WTC11 (cell line): ENCODE measurements at regions not wholly inside any gene's neighbourhood (a gene's known extent, or its start where the extent isn't known, plus 50 kb on each side); places are given as distances from the start of the nearest gene placed in this dataset.
A peak's percentile ranks its signal among the peaks of the same experiment; 100 is the strongest.

Source experiments
- ATAC-seq: fragments of 200-7000 bp; cut with Tn5 transposase; 2 replicates; pipeline ENCODE4 v1.10.0; 2021; ENCODE audit warnings: mild to moderate bottlenecking, moderate library complexity
- CTCF ChIA-PET: fragments of 300-600 bp; sonication (Branson Sonifier 250); formaldehyde crosslinking; loops from one replicate; lab custom pipeline; 2021; ENCODE audit warnings: antibody characterized with exemption; lab: Charles Lee
- POLR2A ChIA-PET: fragments of 350-600 bp; sonication (Branson Sonifier 250); formaldehyde crosslinking; loops from one replicate; lab custom pipeline; 2021; ENCODE audit warnings: antibody characterized with exemption; lab: Charles Lee
- DNase-seq: peaks from one replicate; pipeline ENCODE4 v3.0.0; 2021; ENCODE audit warnings: low spot score
- H3K27ac Mint-ChIP-seq: 2 replicates; pipeline ENCODE4 v1.8.0; 2021; ENCODE audit warnings: mixed read lengths
- H3K27me3 Mint-ChIP-seq: 2 replicates; pipeline ENCODE4 v1.8.0; 2021; ENCODE audit warnings: low read depth, mild to moderate bottlenecking, moderate library complexity, mixed read lengths
- H3K36me3 Mint-ChIP-seq: 2 replicates; pipeline ENCODE4 v1.8.0; 2021; ENCODE audit warnings: mixed read lengths
- H3K4me1 Mint-ChIP-seq: 2 replicates; pipeline ENCODE4 v1.8.0; 2022; ENCODE audit warnings: mixed read lengths
- H3K4me3 Mint-ChIP-seq: 2 replicates; pipeline ENCODE4 v1.8.0; 2021; ENCODE audit warnings: mild to moderate bottlenecking, moderate library complexity, mixed read lengths
- H3K9me3 Mint-ChIP-seq: 2 replicates; pipeline ENCODE4 v1.8.0; 2021; ENCODE audit warnings: mixed read lengths
- AR ChIP-seq: fragments of 250-450 bp; sonication (Bioruptor Pico); IDR thresholded peaks from 2 replicates; pipeline ENCODE4 v1.9.0; 2021; ENCODE audit warnings: mild to moderate bottlenecking
- ARID4B ChIP-seq: sonication (generic); formaldehyde crosslinking; IDR thresholded peaks from 2 replicates; pipeline ENCODE4 v1.8.0; 2023; ENCODE audit warnings: missing genetic modification reagents, mild to moderate bottlenecking, borderline replicate concordance
- ELF4 ChIP-seq: sonication (generic); formaldehyde crosslinking; IDR thresholded peaks from 2 replicates; pipeline ENCODE4 v1.8.1; 2022; ENCODE audit warnings: low read depth, mild to moderate bottlenecking, moderate library complexity, missing genetic modification reagents
- EMX1 ChIP-seq: fragments of 250-450 bp; sonication (Bioruptor Pico); IDR thresholded peaks from 2 replicates; pipeline ENCODE4 v1.8.0; 2021; ENCODE audit warnings: mild to moderate bottlenecking
- ETV6 ChIP-seq: sonication (generic); formaldehyde crosslinking; IDR thresholded peaks from 2 replicates; pipeline ENCODE4 v1.8.1; 2022; ENCODE audit warnings: mild to moderate bottlenecking, missing genetic modification reagents
- FOXJ3 ChIP-seq: sonication (generic); formaldehyde crosslinking; IDR thresholded peaks from 2 replicates; pipeline ENCODE4 v1.9.0; 2021; ENCODE audit warnings: missing genetic modification reagents, mild to moderate bottlenecking, borderline replicate concordance
- GTF2I ChIP-seq: fragments of 250-450 bp; sonication (Bioruptor Pico); conservative IDR thresholded peaks from 2 replicates; pipeline ENCODE4 v1.4.0; 2021; ENCODE audit warnings: mild to moderate bottlenecking
- HMGA2 ChIP-seq: fragments of 250-450 bp; sonication (Bioruptor Pico); IDR thresholded peaks from 2 replicates; pipeline ENCODE4 v1.4.0; 2021; ENCODE audit warnings: mild to moderate bottlenecking, moderate library complexity
- MLX ChIP-seq: sonication (generic); formaldehyde crosslinking; IDR thresholded peaks from 2 replicates; pipeline ENCODE4 v1.8.1; 2023; ENCODE audit warnings: mild to moderate bottlenecking, missing genetic modification reagents, moderate library complexity
- NFATC4 ChIP-seq: fragments of 250-450 bp; sonication (Bioruptor Pico); IDR thresholded peaks from 2 replicates; pipeline ENCODE4 v1.9.0; 2021; ENCODE audit warnings: mild to moderate bottlenecking
- NFYB ChIP-seq: sonication (generic); formaldehyde crosslinking; conservative IDR thresholded peaks from 2 replicates; pipeline ENCODE4 v1.8.0; 2022; ENCODE audit warnings: low read depth, missing genetic modification reagents
- PRRX2 ChIP-seq: fragments of 250-450 bp; sonication (Bioruptor Pico); IDR thresholded peaks from 2 replicates; pipeline ENCODE4 v1.8.0; 2021; ENCODE audit warnings: mild to moderate bottlenecking
- RELA ChIP-seq: sonication (generic); formaldehyde crosslinking; IDR thresholded peaks from 2 replicates; pipeline ENCODE4 v1.8.1; 2022; ENCODE audit warnings: missing genetic modification reagents, mild to moderate bottlenecking, borderline replicate concordance
- ZNF121 ChIP-seq: sonication (generic); formaldehyde crosslinking; IDR thresholded peaks from 2 replicates; pipeline ENCODE4 v1.8.0; 2023; ENCODE audit warnings: missing genetic modification reagents
- ZNF317 ChIP-seq: sonication (generic); formaldehyde crosslinking; IDR thresholded peaks from 2 replicates; pipeline ENCODE4 v1.8.1; 2023; ENCODE audit warnings: low read depth, mild to moderate bottlenecking, moderate library complexity, missing genetic modification reagents, borderline replicate concordance
- ZNF396 ChIP-seq: fragments of 250-450 bp; sonication (Bioruptor Pico); IDR thresholded peaks from 2 replicates; pipeline ENCODE4 v1.8.0; 2021; ENCODE audit warnings: mild to moderate bottlenecking, moderate library complexity, borderline replicate concordance
- ZNF423 ChIP-seq: fragments of 250-450 bp; sonication (Bioruptor Pico); IDR thresholded peaks from 2 replicates; pipeline ENCODE4 v2.1.2; 2022; ENCODE audit warnings: mild to moderate bottlenecking, moderate library complexity
- ZNF425 ChIP-seq: fragments of 250-450 bp; sonication (Bioruptor Pico); conservative IDR thresholded peaks from 2 replicates; pipeline ENCODE4 v1.9.0; 2021; ENCODE audit warnings: mild to moderate bottlenecking
- ZNF512 ChIP-seq: sonication (generic); formaldehyde crosslinking; IDR thresholded peaks from 2 replicates; pipeline ENCODE4 v1.8.1; 2022; ENCODE audit warnings: missing genetic modification reagents, borderline replicate concordance
- ZSCAN18 ChIP-seq: fragments of 250-450 bp; sonication (Bioruptor Pico); IDR thresholded peaks from 2 replicates; pipeline ENCODE4 v2.1.2; 2022; ENCODE audit warnings: mild to moderate bottlenecking, moderate library complexity

- TF ChIP-seq ZSCAN18 (CRISPR knock-in tag): no peak
- TF ChIP-seq PRRX2 (CRISPR knock-in tag): no peak
Measured at GRCh38 chr3:80770106-80771074, 991.1 kb downstream of the GBE1 start (continued).

GRCh38 chr3:80769683-80770082 lies 991.8 kb downstream of the GBE1 start:
- no peak for TF ChIP-seq ZNF121 (CRISPR knock-in tag)
- no peak for TF ChIP-seq ETV6 (CRISPR knock-in tag)
- TF ChIP-seq ZNF423: no peak
- no peak for TF ChIP-seq EMX1 (CRISPR knock-in tag)
- no peak for TF ChIP-seq ZNF396
- no peak for TF ChIP-seq AR (CRISPR knock-in tag)
- no peak for TF ChIP-seq ELF4
- no peak for TF ChIP-seq NFATC4 (CRISPR knock-in tag)
- TF ChIP-seq ZNF512: no peak
- TF ChIP-seq RELA: no peak
- TF ChIP-seq ZNF317 (CRISPR knock-in tag): no peak
- TF ChIP-seq MLX (CRISPR knock-in tag): no peak
- TF ChIP-seq NFYB (CRISPR knock-in tag): no peak
- peak; percentile 13 for DNase-seq
- H3K4me1 Mint-ChIP-seq: peaks cover 5% of the 10 kb centered on the region; the same call in 1 of the 2 replicates
- H3K27ac Mint-ChIP-seq: no peak overlapping the region
- H3K9me3 Mint-ChIP-seq: no peaks in the 10 kb centered on the region; the same call in 1 of the 2 replicates
- ATAC-seq: peak; percentile 24
- H3K4me3 Mint-ChIP-seq: peak overlapping the region; percentile 36
- H3K36me3 Mint-ChIP-seq: no peaks in the 10 kb centered on the region
- ChIA-PET CTCF (no interaction called here), POLR2A (no interaction called here)
- no peaks in the 10 kb centered on the region for H3K27me3 Mint-ChIP-seq

- H3K4me3 Mint-ChIP-seq: no peak overlapping the region
- H3K4me1 Mint-ChIP-seq: peaks cover 5% of the 10 kb centered on the region; the same call in 1 of the 2 replicates
- POLR2A ChIA-PET: no interaction called here
- no peak for DNase-seq
- no peaks in the 10 kb centered on the region for H3K27me3 Mint-ChIP-seq
- CTCF ChIA-PET: no interaction called here
- peaks cover 7% of the 10 kb centered on the region for H3K9me3 Mint-ChIP-seq
- ATAC-seq: no peak
- H3K27ac Mint-ChIP-seq: no peak overlapping the region
- H3K36me3 Mint-ChIP-seq: no peaks in the 10 kb centered on the region
- no peak for TF ChIP-seq HMGA2
- no peak for TF ChIP-seq ZNF121 (CRISPR knock-in tag)
- no peak for TF ChIP-seq GTF2I (CRISPR knock-in tag)
- no peak for TF ChIP-seq ZNF425 (CRISPR knock-in tag)
- no peak for TF ChIP-seq NFATC4 (CRISPR knock-in tag)
- TF ChIP-seq FOXJ3: no peak
- no peak for TF ChIP-seq ARID4B (CRISPR knock-in tag)
Measured at GRCh38 chr3:80767604-80768003, 993.8 kb downstream of the GBE1 start.
